Left renal pelvis (tissue), 4 donors: ENCODE measurements at regions not wholly inside any gene's neighbourhood (a gene's known extent, or its start where the extent isn't known, plus 50 kb on each side); places are given as distances from the start of the nearest gene placed in this dataset.

Experiments
- DNase-seq, 4 donors: peaks; one replicate each; pipeline ENCODE4 v3.0.0-alpha.2; 2013; ENCODE audit warnings: low read depth in 4 of 4, low spot score in 3 of 4

GRCh38 chrX:36913551-36913950, 94.6 kb upstream of the FAM47C start:
- no peak for DNase-seq

- no peak for DNase-seq
Measured at GRCh38 chrX:36916941-36917340, 91.2 kb upstream of the FAM47C start.

GRCh38 chrX:36927712-36928111, 80.5 kb upstream of the FAM47C start:
- no peak for DNase-seq

- no peak for DNase-seq
Measured at GRCh38 chrX:36930491-36930890, 77.7 kb upstream of the FAM47C start.

GRCh38 chrX:36947214-36947613, 61.0 kb upstream of the FAM47C start:
- DNase-seq: no peak

- no peak for DNase-seq
Measured at GRCh38 chrX:36950495-36951253, 57.5 kb upstream of the FAM47C start.

- DNase-seq: no peak
Measured at GRCh38 chrX:36957425-36958328, 50.5 kb upstream of the FAM47C start.
